ENCODE measurements at regions not wholly inside any gene's neighbourhood (a gene's known extent, or its start where the extent isn't known, plus 50 kb on each side); places are given as distances from the start of the nearest gene placed in this dataset.

DNA sequence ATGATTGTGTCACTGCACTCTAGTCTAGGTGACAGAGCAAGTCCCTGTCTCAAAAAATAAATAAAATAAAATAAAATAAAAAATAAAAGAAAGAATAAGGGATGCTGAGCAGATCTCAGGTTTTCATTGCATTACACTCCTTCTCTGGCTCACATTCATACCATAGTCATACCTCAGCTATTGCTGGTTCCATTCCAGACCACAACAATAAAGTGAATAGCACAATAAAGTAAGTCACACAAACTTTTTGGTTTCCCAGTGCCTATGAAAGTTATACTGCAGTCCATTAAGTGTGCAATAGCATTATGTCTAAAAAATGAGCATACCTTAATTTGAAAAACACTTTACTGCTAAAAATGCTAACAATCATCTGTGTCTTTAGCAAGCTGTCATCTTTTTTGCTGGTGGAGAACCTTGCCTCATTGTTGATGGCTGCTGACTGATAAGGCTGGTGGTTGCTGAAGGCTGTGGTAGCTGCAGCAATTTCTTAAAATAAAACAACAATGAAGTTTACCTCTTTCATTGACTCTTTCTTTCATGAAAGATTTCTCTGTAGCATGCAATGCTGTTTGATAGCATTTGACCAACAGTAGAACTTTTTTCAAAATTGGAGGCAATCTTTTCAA lies 415.7 kb downstream of the ZNF608 start:
- TF ChIP-seq, protein P1, sequence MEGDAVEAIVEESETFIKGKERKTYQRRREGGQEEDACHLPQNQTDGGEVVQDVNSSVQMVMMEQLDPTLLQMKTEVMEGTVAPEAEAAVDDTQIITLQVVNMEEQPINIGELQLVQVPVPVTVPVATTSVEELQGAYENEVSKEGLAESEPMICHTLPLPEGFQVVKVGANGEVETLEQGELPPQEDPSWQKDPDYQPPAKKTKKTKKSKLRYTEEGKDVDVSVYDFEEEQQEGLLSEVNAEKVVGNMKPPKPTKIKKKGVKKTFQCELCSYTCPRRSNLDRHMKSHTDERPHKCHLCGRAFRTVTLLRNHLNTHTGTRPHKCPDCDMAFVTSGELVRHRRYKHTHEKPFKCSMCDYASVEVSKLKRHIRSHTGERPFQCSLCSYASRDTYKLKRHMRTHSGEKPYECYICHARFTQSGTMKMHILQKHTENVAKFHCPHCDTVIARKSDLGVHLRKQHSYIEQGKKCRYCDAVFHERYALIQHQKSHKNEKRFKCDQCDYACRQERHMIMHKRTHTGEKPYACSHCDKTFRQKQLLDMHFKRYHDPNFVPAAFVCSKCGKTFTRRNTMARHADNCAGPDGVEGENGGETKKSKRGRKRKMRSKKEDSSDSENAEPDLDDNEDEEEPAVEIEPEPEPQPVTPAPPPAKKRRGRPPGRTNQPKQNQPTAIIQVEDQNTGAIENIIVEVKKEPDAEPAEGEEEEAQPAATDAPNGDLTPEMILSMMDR (conservative IDR thresholded peaks at IDR 0.05), result no peak
- no peak for TF ChIP-seq ZFX (IDR thresholded peaks at IDR 0.05)
- H3K27ac ChIP-seq, result no peak overlapping the region

DNA sequence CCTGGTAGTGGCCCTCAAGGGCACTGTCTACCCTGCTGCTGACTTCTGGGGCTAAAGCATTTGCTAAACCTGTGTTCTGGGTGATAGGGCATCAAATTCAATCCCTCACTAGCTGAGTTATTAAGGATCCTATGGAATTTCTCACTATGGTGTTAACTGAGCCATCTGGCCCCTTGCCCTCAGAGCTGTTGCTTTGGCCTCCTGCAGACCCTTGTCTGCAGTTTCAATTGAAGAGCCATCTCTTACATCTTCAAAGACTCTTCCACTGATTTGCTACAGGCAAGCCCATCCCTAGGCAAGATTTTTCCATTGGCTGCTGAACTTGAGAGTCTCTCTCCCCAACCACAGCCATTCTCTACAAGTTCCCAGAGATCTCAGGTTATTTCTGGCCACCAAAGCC lies 418.2 kb downstream of the ZNF608 start:
- TF ChIP-seq ZFX (IDR thresholded peaks at IDR 0.05), result no peak
- TF ChIP-seq, protein P1 (conservative IDR thresholded peaks at IDR 0.05), result no peak
- no peak overlapping the region for H3K27ac ChIP-seq

DNA sequence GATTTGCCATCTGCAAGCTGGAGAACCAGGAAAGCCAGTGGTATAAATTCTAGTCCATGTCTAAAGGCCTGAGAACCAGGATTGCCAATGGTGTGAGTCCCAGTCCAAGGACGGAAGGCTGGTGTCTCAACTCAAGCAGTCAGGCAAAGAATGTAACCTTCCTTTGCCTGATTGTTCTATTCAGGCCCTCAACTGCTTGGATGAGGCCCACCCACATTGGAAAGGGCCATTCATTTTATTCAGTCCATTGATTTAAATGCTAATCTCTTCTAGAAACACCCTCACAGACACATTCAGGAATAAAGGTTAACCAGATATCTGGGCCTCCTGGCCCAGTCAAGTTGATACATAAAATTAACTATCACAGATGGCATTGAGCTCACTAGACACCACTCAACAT lies 427.8 kb downstream of the ZNF608 start:
- no peak for TF ChIP-seq ZFX (IDR thresholded peaks at IDR 0.05)
- TF ChIP-seq, protein P1 (conservative IDR thresholded peaks at IDR 0.05), result no peak
- no peak overlapping the region for H3K27ac ChIP-seq

DNA sequence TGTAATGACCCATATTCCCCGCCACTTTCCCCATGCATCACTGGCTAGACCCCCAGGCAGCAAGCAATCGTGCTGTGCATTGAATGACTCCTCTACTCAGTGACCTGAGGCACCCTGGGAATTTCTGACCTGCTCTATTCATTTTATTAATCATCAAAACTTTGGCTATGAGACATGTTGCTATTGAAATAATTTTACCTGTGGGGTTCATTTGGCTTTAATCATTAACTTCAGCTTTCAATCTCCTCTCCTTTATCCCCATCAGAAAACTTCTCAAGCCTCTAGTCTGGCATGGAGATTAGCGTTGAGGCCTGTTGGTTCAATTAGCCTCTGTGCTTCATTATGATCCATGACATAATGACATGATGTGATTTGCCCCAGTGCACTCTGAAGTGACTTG lies 429.0 kb downstream of the ZNF608 start:
- H3K27ac ChIP-seq, result no peak overlapping the region
- no peak for TF ChIP-seq ZFX (IDR thresholded peaks at IDR 0.05)

DNA sequence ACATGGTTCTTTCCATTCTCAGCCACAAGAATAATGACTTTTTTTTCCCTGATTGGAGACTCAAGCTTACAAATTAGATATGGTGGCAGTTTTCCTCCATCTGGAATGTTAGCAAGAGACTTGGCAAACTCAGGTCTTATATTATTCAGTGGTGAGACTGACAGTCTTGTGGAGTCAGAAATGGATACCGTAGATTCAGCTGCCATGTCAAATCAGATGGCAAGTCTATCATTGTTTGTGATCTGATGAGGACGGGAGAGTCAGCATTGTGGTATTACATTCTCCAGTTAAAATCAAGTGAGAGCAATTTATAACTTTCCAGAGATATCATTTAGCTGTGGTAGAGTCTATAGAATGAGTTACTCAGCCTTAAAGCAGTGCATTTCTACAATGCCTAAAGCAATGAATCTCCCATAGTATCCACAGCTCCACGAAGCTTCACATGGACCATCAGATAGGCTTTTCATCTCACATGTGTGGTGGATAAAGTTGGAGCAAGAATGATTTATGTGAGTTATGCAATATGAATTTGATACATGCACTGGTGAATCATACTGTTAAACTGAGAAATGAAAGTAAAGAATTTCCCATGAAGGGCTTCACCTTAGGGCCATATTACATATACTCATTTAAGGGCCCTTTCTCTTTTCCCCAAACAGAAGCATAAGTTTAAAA lies 430.6 kb downstream of the ZNF608 start:
- H3K27ac ChIP-seq, result no peak overlapping the region
- no peak for TF ChIP-seq ZFX (IDR thresholded peaks at IDR 0.05)
- TF ChIP-seq, protein P1 (conservative IDR thresholded peaks at IDR 0.05), result no peak

DNA sequence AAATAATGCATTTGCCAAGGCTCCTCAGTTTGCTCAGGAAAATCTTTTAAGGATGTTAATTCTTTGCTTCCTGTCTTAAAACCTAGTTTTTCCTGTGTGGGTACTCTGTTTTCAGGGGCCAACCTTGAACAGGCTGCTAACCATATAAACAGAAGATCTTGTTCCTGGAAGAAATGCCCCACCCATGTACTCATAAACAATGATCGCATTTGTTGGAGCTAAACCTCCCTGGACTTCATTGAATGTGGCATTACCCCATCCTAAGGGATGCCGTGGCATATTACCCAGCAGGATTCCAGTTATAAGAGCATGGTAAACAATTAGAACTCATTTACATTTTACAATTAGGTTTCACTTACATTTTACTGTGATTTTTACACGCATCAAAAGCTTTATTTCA lies 436.0 kb downstream of the ZNF608 start:
- TF ChIP-seq ZFX (IDR thresholded peaks at IDR 0.05), result no peak
- TF ChIP-seq, protein P1 (conservative IDR thresholded peaks at IDR 0.05), result no peak
- no peak overlapping the region for H3K27ac ChIP-seq

DNA sequence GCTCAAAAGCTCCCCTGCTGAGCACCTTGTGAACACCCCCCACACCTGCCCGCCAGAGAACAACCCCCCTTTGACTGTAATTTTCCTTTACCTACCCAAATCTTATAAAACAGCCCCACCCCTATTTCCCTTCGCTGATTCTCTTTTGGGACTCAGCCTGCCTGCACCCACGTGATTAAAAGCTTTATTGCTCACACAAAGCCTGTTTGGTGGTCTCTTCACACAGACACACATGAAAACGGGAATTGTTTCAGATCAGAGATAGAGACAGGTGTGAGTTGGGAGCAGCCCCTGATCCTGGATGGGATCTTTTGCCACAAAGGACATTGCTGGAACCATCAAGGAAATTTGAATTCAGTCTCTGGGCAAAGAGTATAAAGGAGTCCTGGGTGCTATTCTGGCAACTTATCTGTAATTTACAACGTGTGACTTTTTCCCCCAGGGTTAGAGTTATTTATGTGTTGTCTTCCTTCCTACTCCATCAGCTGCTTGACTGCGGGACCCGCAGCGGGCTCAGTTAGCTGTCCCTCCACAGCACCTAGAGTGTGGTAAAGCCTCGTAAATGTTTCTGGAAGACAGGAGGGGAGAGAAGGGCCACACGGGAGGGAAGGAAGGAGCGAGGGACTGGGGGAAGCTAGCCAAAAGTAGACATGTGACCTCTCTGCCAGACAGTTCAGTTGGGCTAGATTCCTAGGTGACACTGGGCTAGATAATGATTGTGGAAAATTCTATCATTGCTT lies 437.0 kb downstream of the ZNF608 start:
- TF ChIP-seq, protein P1 (conservative IDR thresholded peaks at IDR 0.05), result no peak
- TF ChIP-seq ZFX (IDR thresholded peaks at IDR 0.05), result no peak
- no peak overlapping the region for H3K27ac ChIP-seq
